Neural cell (in vitro differentiated cells): ENCODE measurements at regions not wholly inside any gene's neighbourhood (a gene's known extent, or its start where the extent isn't known, plus 50 kb on each side); places are given as distances from the start of the nearest gene placed in this dataset.

Experiments
- CTCF ChIP-seq: fragments of 450-650 bp; IDR thresholded peaks from 2 replicates; pipeline ENCODE4 v1.5.1; 2014; ENCODE audit warnings: antibody characterized with exemption, mild to moderate bottlenecking, moderate library complexity; ENCODE audit not compliant: poor library complexity, severe bottlenecking
- RAD21 ChIP-seq: fragments of 450-650 bp; conservative IDR thresholded peaks from 2 replicates; pipeline ENCODE4 v1.6.1; 2014; ENCODE audit warnings: antibody characterized with exemption, mild to moderate bottlenecking, moderate library complexity

DNA sequence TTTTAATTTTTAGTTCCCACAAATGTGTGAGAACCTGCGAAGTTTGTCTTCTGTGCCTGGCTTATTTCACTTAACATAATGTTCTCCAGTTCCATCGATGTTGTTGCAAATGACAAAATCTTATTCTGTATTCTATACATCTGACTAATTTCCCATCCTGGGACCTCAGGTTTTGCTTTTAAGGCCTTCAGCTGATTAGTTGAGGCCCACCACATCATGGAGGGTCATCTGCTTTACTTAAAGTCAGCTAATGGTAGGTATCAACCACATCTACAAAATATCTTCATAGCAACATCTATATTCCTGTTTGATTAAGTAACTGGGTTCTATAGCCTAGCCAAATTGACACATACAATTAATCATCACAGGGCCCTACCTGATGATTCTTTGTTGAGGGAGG is 534.0 kb downstream of the EFNB2 start:
- TF ChIP-seq CTCF (no peak), RAD21 (no peak)
